ENCODE measurements at regions not wholly inside any gene's neighbourhood (a gene's known extent, or its start where the extent isn't known, plus 50 kb on each side); places are given as distances from the start of the nearest gene placed in this dataset.

GRCh38 chr13:59545007-59545406, 618.7 kb downstream of the DIAPH3 start:
- Histone ChIP-seq H3K36me3 (ENCODE audit: insufficient read depth, low read length, poor library complexity, severe bottlenecking) (no peaks in the 10 kb centered on the region), H3K27ac (ENCODE audit: low read depth, low read length, poor library complexity, severe bottlenecking) (peak overlapping the region; percentile 100), H3K9me3 (ENCODE audit: low read depth, low read length, poor library complexity, severe bottlenecking) (peaks cover 2% of the 10 kb centered on the region), H3K4me1 (ENCODE audit: insufficient read depth, low read length, poor library complexity, severe bottlenecking) (peaks cover 53% of the 10 kb centered on the region), H3K4me3 (ENCODE audit: low read depth, low read length, poor library complexity, severe bottlenecking) (no peak overlapping the region), H3K27me3 (replicated peaks; ENCODE audit: insufficient read depth, low read depth, low read length, poor library complexity) (no peaks in the 10 kb centered on the region)
- TF ChIP-seq EZH2 (IDR thresholded peaks at IDR 0.05; ENCODE audit: borderline replicate concordance, low read depth, low read length, poor library complexity, severe bottlenecking), result no peak
- TF ChIP-seq CTCF (conservative IDR thresholded peaks at IDR 0.05; ENCODE audit: low read depth, low read length), result peak; percentile 21; the same call in 1 of the 2 replicates
- intact Hi-C loops (cut with micrococcal nuclease; ENCODE audit: unreplicated experiment), result loop anchor here (10.0 kb wide), 2 partner anchors 290 to 570 kb away; no protein-coding TSS in a partner anchor
- BruUV-seq (replicated peaks), result no TSS peak
- CTCF ChIA-PET, result interaction anchor here (0.6 kb wide), 1 partner anchor 1066 kb away, joined by 4 read pairs; no protein-coding TSS in a partner anchor
- POLR2A ChIA-PET (ENCODE audit: low non-redundant PET), result no interaction called here
- peak; percentile 61 for DNase-seq (ENCODE audit: low spot score)

GRCh38 chr13:59546178-59546577, 617.5 kb downstream of the DIAPH3 start:
- no TSS peak for BruUV-seq (replicated peaks)
- no peaks in the 10 kb centered on the region for H3K27me3 ChIP-seq (replicated peaks; ENCODE audit: insufficient read depth, low read depth, low read length, poor library complexity)

GRCh38 chr13:59547950-59548349, 615.8 kb downstream of the DIAPH3 start:
- CTCF ChIA-PET, result no interaction called here
- POLR2A ChIA-PET (ENCODE audit: low non-redundant PET), result no interaction called here
- Histone ChIP-seq H3K4me1 (ENCODE audit: insufficient read depth, low read length, poor library complexity, severe bottlenecking) (peaks cover 24% of the 10 kb centered on the region), H3K36me3 (ENCODE audit: insufficient read depth, low read length, poor library complexity, severe bottlenecking) (no peaks in the 10 kb centered on the region), H3K9me3 (ENCODE audit: low read depth, low read length, poor library complexity, severe bottlenecking) (peaks cover 22% of the 10 kb centered on the region), H3K4me3 (ENCODE audit: low read depth, low read length, poor library complexity, severe bottlenecking) (no peak overlapping the region), H3K27me3 (replicated peaks; ENCODE audit: insufficient read depth, low read depth, low read length, poor library complexity) (no peaks in the 10 kb centered on the region), H3K27ac (ENCODE audit: low read depth, low read length, poor library complexity, severe bottlenecking) (no peak overlapping the region)
- no TSS peak for BruUV-seq (replicated peaks)
- TF ChIP-seq CTCF (conservative IDR thresholded peaks at IDR 0.05; ENCODE audit: low read depth, low read length) (peak; percentile 42; the same call in 1 of the 2 replicates), EZH2 (IDR thresholded peaks at IDR 0.05; ENCODE audit: borderline replicate concordance, low read depth, low read length, poor library complexity, severe bottlenecking) (no peak)
- DNase-seq (ENCODE audit: low spot score), result no peak
- intact Hi-C loops (cut with micrococcal nuclease; ENCODE audit: unreplicated experiment), result loop anchor here (10.0 kb wide), 2 partner anchors 287 to 573 kb away; no protein-coding TSS in a partner anchor

More at GRCh38 chr13:59546178-59546577, 617.5 kb downstream of the DIAPH3 start:
- Histone ChIP-seq H3K4me1 (ENCODE audit: insufficient read depth, low read length, poor library complexity, severe bottlenecking) (peaks cover 41% of the 10 kb centered on the region), H3K36me3 (ENCODE audit: insufficient read depth, low read length, poor library complexity, severe bottlenecking) (no peaks in the 10 kb centered on the region), H3K27ac (ENCODE audit: low read depth, low read length, poor library complexity, severe bottlenecking) (peak overlapping the region; percentile 28), H3K9me3 (ENCODE audit: low read depth, low read length, poor library complexity, severe bottlenecking) (peaks cover 13% of the 10 kb centered on the region), H3K4me3 (ENCODE audit: low read depth, low read length, poor library complexity, severe bottlenecking) (no peak overlapping the region)
- CTCF ChIA-PET, result no interaction called here
- POLR2A ChIA-PET (ENCODE audit: low non-redundant PET), result no interaction called here
- TF ChIP-seq CTCF (conservative IDR thresholded peaks at IDR 0.05; ENCODE audit: low read depth, low read length) (no peak), EZH2 (IDR thresholded peaks at IDR 0.05; ENCODE audit: borderline replicate concordance, low read depth, low read length, poor library complexity, severe bottlenecking) (no peak)
- DNase-seq (ENCODE audit: low spot score), result no peak
- intact Hi-C loops (cut with micrococcal nuclease; ENCODE audit: unreplicated experiment), result loop anchor here (10.0 kb wide), 2 partner anchors 289 to 571 kb away; no protein-coding TSS in a partner anchor

Data from A673 (cell line).